Sigmoid colon (tissue), 6 donors: ENCODE measurements at regions not wholly inside any gene's neighbourhood (a gene's known extent, or its start where the extent isn't known, plus 50 kb on each side); places are given as distances from the start of the nearest gene placed in this dataset.

ENCODE experiments used
- DNase-seq: peaks from one replicate; pipeline ENCODE4 v3.0.0-alpha.2; 2019
- H3K27ac ChIP-seq, 4 donors: fragments of 200-600 bp; sonication (generic); one replicate each; pipeline ENCODE4 v1.5.1; 2016 to 2019; ENCODE audit warnings: mild to moderate bottlenecking in 1 of 4
- H3K27me3 ChIP-seq, 3 donors: fragments of 200-600 bp; sonication (generic); one replicate each; pipeline ENCODE4 v1.5.1; 2019; ENCODE audit warnings: mild to moderate bottlenecking in 1 of 3
- H3K36me3 ChIP-seq, 4 donors: fragments of 200-600 bp; sonication (generic); one replicate each; pipeline ENCODE4 v1.5.1; 2016 to 2019
- H3K4me1 ChIP-seq, 4 donors: fragments of 200-600 bp; sonication (generic); one replicate each; pipeline ENCODE4 v1.5.1; 2017 to 2019
- H3K4me3 ChIP-seq, 4 donors: fragments of 200-600 bp; sonication (generic); one replicate each; pipeline ENCODE4 v1.5.1; 2017 to 2019; ENCODE audit warnings: mild to moderate bottlenecking in 2 of 4, moderate library complexity in 1 of 4
- H3K9me3 ChIP-seq, 4 donors: fragments of 200-600 bp in 3 of 4; sonication (generic) in 3 of 4; one replicate each; pipeline versions ENCODE4 v1.5.1 to v1.6.1; 2013 to 2019
- EP300 ChIP-seq, 4 donors: sonication (generic); formaldehyde crosslinking; IDR thresholded peaks; one replicate each; pipeline ENCODE4 v1.6.1; 2017; ENCODE audit warnings: antibody characterized with exemption in 4 of 4
- POLR2A ChIP-seq, 2 donors: fragments of 450-650 bp; IDR thresholded peaks; one replicate each; pipeline ENCODE4 v1.6.1; 2016; ENCODE audit warnings: antibody characterized with exemption in 2 of 2, mild to moderate bottlenecking in 2 of 2, moderate library complexity in 2 of 2
- POLR2AphosphoS5 ChIP-seq, 4 donors: sonication (generic); formaldehyde crosslinking; IDR thresholded peaks; one replicate each; pipeline ENCODE4 v1.6.1; 2017; ENCODE audit warnings: antibody characterized with exemption in 4 of 4
- WGBS, 2 donors: extraction: QIAGEN DNeasy Blood & Tissue Kit; methylation state at CpG; one replicate each; pipeline ENCODE4 v1.1.7; 2013; 5-methylcytosine and 5-hydroxymethylcytosine counted together
- intact Hi-C: fragments of 100-400 bp; cut with DNase I; formaldehyde crosslinking; loops from one replicate; pipeline ENCODE4 v1.15.1; 2023
- TF ChIP-seq, protein P1 (sequence below), 4 experiments: fragments of 450-650 bp in 3 of 4; fragments of 200-600 bp in 1 of 4; IDR thresholded peaks; one replicate each; pipeline ENCODE4 v1.5.1; 2016 to 2019; ENCODE audit warnings: antibody characterized with exemption in 4 of 4, mild to moderate bottlenecking in 3 of 4, moderate library complexity in 2 of 4
- donor health status: healthy with polysubstance abuse.
- donor health status: healthy.

GRCh38 chr2:66828876-66829275 is 394.0 kb downstream of the MEIS1 start:
- intact Hi-C loops = no loop called here
- H3K27ac ChIP-seq = peak overlapping the region in 1 of 4 donors; percentile 61
- H3K9me3 ChIP-seq = no peaks in the 10 kb centered on the region
- DNase-seq = no peak
- H3K27me3 ChIP-seq = no peaks in the 10 kb centered on the region
- no peak for TF ChIP-seq POLR2AphosphoS5 (IDR thresholded peaks at IDR 0.05)
- no peak for TF ChIP-seq POLR2A (IDR thresholded peaks at IDR 0.05)
- TF ChIP-seq, protein P1, sequence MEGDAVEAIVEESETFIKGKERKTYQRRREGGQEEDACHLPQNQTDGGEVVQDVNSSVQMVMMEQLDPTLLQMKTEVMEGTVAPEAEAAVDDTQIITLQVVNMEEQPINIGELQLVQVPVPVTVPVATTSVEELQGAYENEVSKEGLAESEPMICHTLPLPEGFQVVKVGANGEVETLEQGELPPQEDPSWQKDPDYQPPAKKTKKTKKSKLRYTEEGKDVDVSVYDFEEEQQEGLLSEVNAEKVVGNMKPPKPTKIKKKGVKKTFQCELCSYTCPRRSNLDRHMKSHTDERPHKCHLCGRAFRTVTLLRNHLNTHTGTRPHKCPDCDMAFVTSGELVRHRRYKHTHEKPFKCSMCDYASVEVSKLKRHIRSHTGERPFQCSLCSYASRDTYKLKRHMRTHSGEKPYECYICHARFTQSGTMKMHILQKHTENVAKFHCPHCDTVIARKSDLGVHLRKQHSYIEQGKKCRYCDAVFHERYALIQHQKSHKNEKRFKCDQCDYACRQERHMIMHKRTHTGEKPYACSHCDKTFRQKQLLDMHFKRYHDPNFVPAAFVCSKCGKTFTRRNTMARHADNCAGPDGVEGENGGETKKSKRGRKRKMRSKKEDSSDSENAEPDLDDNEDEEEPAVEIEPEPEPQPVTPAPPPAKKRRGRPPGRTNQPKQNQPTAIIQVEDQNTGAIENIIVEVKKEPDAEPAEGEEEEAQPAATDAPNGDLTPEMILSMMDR (IDR thresholded peaks at IDR 0.05) = no peak
- no peak for TF ChIP-seq EP300 (IDR thresholded peaks at IDR 0.05)
- peaks cover 0 to 11% (median 4%) of the 10 kb centered on the region in 4 donors for H3K4me1 ChIP-seq
- WGBS, 2 donors = 78 to 87% methylated on average over 3 of the region's 3 CpGs
- no peaks in the 10 kb centered on the region for H3K36me3 ChIP-seq
- H3K4me3 ChIP-seq = no peak overlapping the region

- H3K27ac ChIP-seq = no peak overlapping the region
- intact Hi-C loops = no loop called here
- H3K9me3 ChIP-seq = no peaks in the 10 kb centered on the region
- no peak for TF ChIP-seq POLR2A (IDR thresholded peaks at IDR 0.05)
- no peak for TF ChIP-seq EP300 (IDR thresholded peaks at IDR 0.05)
- TF ChIP-seq, protein P1 (IDR thresholded peaks at IDR 0.05) = no peak
- TF ChIP-seq POLR2AphosphoS5 (IDR thresholded peaks at IDR 0.05) = no peak
- H3K36me3 ChIP-seq = no peaks in the 10 kb centered on the region
- no peak for DNase-seq
- H3K4me3 ChIP-seq = no peak overlapping the region
- H3K4me1 ChIP-seq = peaks cover 0 to 11% (median 4%) of the 10 kb centered on the region in 4 donors
- no peaks in the 10 kb centered on the region for H3K27me3 ChIP-seq
- WGBS, 2 donors = 74 to 78% methylated on average over 3 of the region's 3 CpGs
Measured at GRCh38 chr2:66830881-66831280, 396.0 kb downstream of the MEIS1 start.

GRCh38 chr2:66832646-66833435 is 397.9 kb downstream of the MEIS1 start:
- intact Hi-C loops = no loop called here
- Histone ChIP-seq H3K36me3 (no peaks in the 10 kb centered on the region), H3K27ac (no peak overlapping the region), H3K4me3 (no peak overlapping the region), H3K4me1 (peaks cover 0 to 7% (median 3%) of the 10 kb centered on the region in 4 donors), H3K27me3 (no peaks in the 10 kb centered on the region), H3K9me3 (no peaks in the 10 kb centered on the region)
- WGBS, 2 donors = 76 to 84% methylated on average over 4 of the region's 4 CpGs
- TF ChIP-seq POLR2AphosphoS5 (IDR thresholded peaks at IDR 0.05) = no peak
- no peak for TF ChIP-seq EP300 (IDR thresholded peaks at IDR 0.05)
- TF ChIP-seq POLR2A (IDR thresholded peaks at IDR 0.05) = no peak
- TF ChIP-seq, protein P1 (IDR thresholded peaks at IDR 0.05) = no peak
- DNase-seq = no peak

DNA sequence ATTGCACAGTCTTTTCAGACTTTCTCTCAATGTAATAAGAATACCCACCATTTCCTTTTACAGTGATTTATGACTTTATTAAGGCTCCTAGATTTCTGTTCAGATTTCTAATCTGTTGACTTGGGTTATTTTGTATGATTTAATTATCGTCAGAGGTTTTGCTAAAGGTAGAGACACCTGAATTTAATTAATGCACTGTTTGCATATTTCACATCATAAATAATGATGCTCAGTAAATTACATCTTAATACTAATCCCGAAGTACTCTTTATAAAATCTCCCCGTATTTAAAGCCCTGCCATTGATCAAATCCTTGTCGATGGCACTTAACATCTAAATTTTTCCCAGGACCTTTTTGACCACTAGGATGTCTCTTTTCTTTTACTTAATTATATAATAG is 399.9 kb downstream of the MEIS1 start:
- intact Hi-C loops = no loop called here
- no peak overlapping the region for H3K27ac ChIP-seq
- no peak overlapping the region for H3K4me3 ChIP-seq
- TF ChIP-seq POLR2AphosphoS5 (IDR thresholded peaks at IDR 0.05) (no peak), POLR2A (IDR thresholded peaks at IDR 0.05) (no peak)
- WGBS, 2 donors = 90 to 93% methylated on average over 4 of the region's 4 CpGs
- H3K9me3 ChIP-seq = no peaks in the 10 kb centered on the region
- no peak for DNase-seq
- no peaks in the 10 kb centered on the region for H3K27me3 ChIP-seq
- H3K4me1 ChIP-seq = peaks cover 0 to 9% (median 5%) of the 10 kb centered on the region in 4 donors
- no peaks in the 10 kb centered on the region for H3K36me3 ChIP-seq

DNA sequence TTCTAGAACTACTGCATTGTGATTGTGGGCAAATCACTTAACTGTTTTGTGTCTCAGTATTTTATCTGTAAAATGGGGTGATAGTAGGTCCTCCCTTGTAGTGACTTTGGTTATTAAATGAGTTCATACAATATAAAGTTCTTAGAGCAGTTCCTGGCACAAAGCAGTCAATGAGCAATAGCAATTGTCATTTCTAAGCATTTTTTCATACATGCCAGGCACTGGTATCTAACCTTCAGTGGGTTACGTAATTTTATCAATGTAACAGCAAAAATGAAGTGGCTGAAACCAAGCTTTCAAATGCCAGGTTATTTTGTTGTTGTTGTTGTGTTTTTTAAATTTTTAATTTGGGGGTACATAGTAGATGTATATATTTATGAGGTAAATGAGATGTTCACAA is 401.9 kb downstream of the MEIS1 start:
- Histone ChIP-seq H3K36me3 (no peaks in the 10 kb centered on the region), H3K27ac (no peak overlapping the region), H3K4me3 (no peak overlapping the region), H3K4me1 (peaks cover 0 to 24% (median 17%) of the 10 kb centered on the region in 4 donors), H3K27me3 (no peaks in the 10 kb centered on the region), H3K9me3 (no peaks in the 10 kb centered on the region)
- DNase-seq = no peak
- TF ChIP-seq POLR2AphosphoS5 (IDR thresholded peaks at IDR 0.05) (no peak), EP300 (IDR thresholded peaks at IDR 0.05) (no peak), POLR2A (IDR thresholded peaks at IDR 0.05) (no peak)
- TF ChIP-seq, protein P1 (IDR thresholded peaks at IDR 0.05) = no peak
- WGBS, 2 donors = 90% methylated on average over 1 of the region's 1 CpG
- intact Hi-C loops = no loop called here
